Keratinocyte (primary cell): ENCODE measurements at regions not wholly inside any gene's neighbourhood (a gene's known extent, or its start where the extent isn't known, plus 50 kb on each side); places are given as distances from the start of the nearest gene placed in this dataset.

ENCODE experiments used
- DNase-seq: peaks from one replicate; pipeline ENCODE4 v3.0.0-alpha.2; 2011; ENCODE audit warnings: low read depth, missing footprints, low spot score
- FAIRE-seq: peaks from 2 replicates; lab custom pipeline; 2011; peaks lifted over from hg19 to GRCh38; lab: Jason Lieb, UNC
- H2AFZ ChIP-seq: 2 replicates; pipeline ENCODE4 v1.6.0; 2012; ENCODE audit warnings: low read length, control low read depth, inconsistent platforms; ENCODE audit not compliant: control insufficient read depth
- H3K27ac ChIP-seq: 2 replicates; pipeline ENCODE4 v1.5.1; 2011; ENCODE audit warnings: low read length; ENCODE audit not compliant: control insufficient read depth, insufficient read depth
- H3K27me3 ChIP-seq: 3 replicates; pipeline ENCODE4 v1.6.0; 2011; ENCODE audit warnings: low read length; ENCODE audit not compliant: control insufficient read depth, insufficient read depth; ENCODE audit errors: extremely low read depth
- H3K36me3 ChIP-seq, 2 experiments: 2 replicates in 1 of 2; 3 replicates in 1 of 2; pipeline ENCODE4 v1.5.1; 2011; ENCODE audit warnings: low read length in 2 of 2, mild to moderate bottlenecking in 1 of 2; ENCODE audit not compliant: control insufficient read depth in 2 of 2, insufficient read depth in 2 of 2; ENCODE audit errors: extremely low read depth in 1 of 2
- H3K4me1 ChIP-seq: 3 replicates; pipeline ENCODE4 v1.5.1; 2011; ENCODE audit warnings: low read length; ENCODE audit not compliant: control insufficient read depth, insufficient read depth; ENCODE audit errors: extremely low read depth
- H3K4me2 ChIP-seq: 3 replicates; pipeline ENCODE4 v1.6.0; 2011; ENCODE audit warnings: low read depth, low read length; ENCODE audit not compliant: control insufficient read depth, insufficient read depth; ENCODE audit errors: extremely low read depth
- H3K4me3 ChIP-seq, 3 experiments: fragments of 200-600 bp in 1 of 3; sonication (generic) in 1 of 3; 2 replicates in 2 of 3; 3 replicates in 1 of 3; pipeline ENCODE4 v1.5.1; 2011 to 2016; ENCODE audit warnings: low read length in 3 of 3, mild to moderate bottlenecking in 3 of 3, control low read depth in 2 of 3, inconsistent platforms in 1 of 3, low read depth in 1 of 3, mixed read lengths in 1 of 3, mixed run types in 1 of 3, moderate library complexity in 1 of 3; ENCODE audit not compliant: control insufficient read depth in 2 of 3, insufficient read depth in 2 of 3; ENCODE audit errors: extremely low read depth in 1 of 3
- H3K79me2 ChIP-seq: 2 replicates; pipeline ENCODE4 v1.6.0; 2012; ENCODE audit warnings: low read length; ENCODE audit not compliant: control insufficient read depth, insufficient read depth
- H3K9ac ChIP-seq: 3 replicates; pipeline ENCODE4 v1.6.0; 2011; ENCODE audit warnings: low read length; ENCODE audit not compliant: control insufficient read depth, insufficient read depth; ENCODE audit errors: extremely low read depth
- H3K9me1 ChIP-seq: 3 replicates; pipeline ENCODE4 v1.6.0; 2011; ENCODE audit warnings: low read length; ENCODE audit not compliant: control insufficient read depth, insufficient read depth; ENCODE audit errors: extremely low read depth
- H3K9me3 ChIP-seq: 2 replicates; pipeline ENCODE4 v1.5.1; 2012; ENCODE audit warnings: low read depth, low read length; ENCODE audit not compliant: control insufficient read depth
- H4K20me1 ChIP-seq: 3 replicates; pipeline ENCODE4 v1.6.0; 2011; ENCODE audit warnings: low read length; ENCODE audit not compliant: control insufficient read depth, insufficient read depth; ENCODE audit errors: extremely low read depth
- EZH2 ChIP-seq: IDR thresholded peaks from one replicate; pipeline ENCODE4 v1.6.1; 2012; ENCODE audit warnings: inconsistent platforms, mild to moderate bottlenecking, low read length, moderate library complexity
- dilution Hi-C: fragments of 300-500 bp; cut with MboI; formaldehyde crosslinking; loops from one replicate; pipeline ENCODE4 v1.7.0; 2020; ENCODE audit warnings: low sequenced_read_pairs; ENCODE audit not compliant: extremely low pct_ligation_motif_present
- TF ChIP-seq, protein P1 (sequence below), 3 experiments: IDR thresholded peaks in 1 of 3; conservative IDR thresholded peaks in 1 of 3; optimal IDR thresholded peaks in 1 of 3; 2 replicates in 2 of 3; 3 replicates in 1 of 3; pipeline versions ENCODE3 to v1.5.1; 2011; ENCODE audit warnings: low read length in 3 of 3, mild to moderate bottlenecking in 3 of 3, moderate library complexity in 2 of 3, control low read depth in 1 of 3, inconsistent platforms in 1 of 3; ENCODE audit not compliant: insufficient read depth in 2 of 3; ENCODE audit errors: extremely low read depth in 1 of 3

DNA sequence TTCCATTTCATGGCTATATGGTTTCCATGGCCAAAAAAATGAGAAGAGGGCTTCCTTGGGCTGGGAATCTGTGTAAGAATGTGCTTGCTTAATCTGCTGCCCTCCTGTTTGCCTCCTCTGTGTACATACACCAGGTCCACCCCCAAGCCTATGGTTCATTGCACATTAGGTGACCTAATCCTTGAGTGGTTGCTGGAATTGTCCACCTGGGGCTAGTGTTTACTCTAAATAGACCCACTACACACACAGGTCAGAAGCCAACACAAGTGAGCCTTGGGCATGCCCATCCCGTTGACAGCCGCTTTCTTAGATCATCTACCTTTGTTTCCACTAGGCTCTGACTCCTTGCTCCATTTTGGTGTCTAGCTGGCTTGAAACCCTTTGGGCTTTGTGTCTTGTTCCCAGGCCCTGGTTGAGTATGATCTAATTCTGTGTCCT lies 59.2 kb upstream of the ATL2 start:
- Histone ChIP-seq H3K4me2 (peak overlapping the region; percentile 43), H3K9me1 (no peaks in the 10 kb centered on the region), H3K9me3 (peaks cover 2% of the 10 kb centered on the region), H3K36me3 (no peaks in the 10 kb centered on the region), H3K4me1 (peaks cover 58% of the 10 kb centered on the region), H3K9ac (peak overlapping the region; percentile 6), H4K20me1 (no peaks in the 10 kb centered on the region), H3K27me3 (no peaks in the 10 kb centered on the region), H3K4me3 (no peak overlapping the region), H3K79me2 (no peaks in the 10 kb centered on the region), H3K27ac (peak overlapping the region; percentile 36), H2AFZ (no peak overlapping the region)
- dilution Hi-C loops = no loop called here
- DNase-seq (no peak), FAIRE-seq (no peak)
- no peak for TF ChIP-seq EZH2
- TF ChIP-seq, protein P1, sequence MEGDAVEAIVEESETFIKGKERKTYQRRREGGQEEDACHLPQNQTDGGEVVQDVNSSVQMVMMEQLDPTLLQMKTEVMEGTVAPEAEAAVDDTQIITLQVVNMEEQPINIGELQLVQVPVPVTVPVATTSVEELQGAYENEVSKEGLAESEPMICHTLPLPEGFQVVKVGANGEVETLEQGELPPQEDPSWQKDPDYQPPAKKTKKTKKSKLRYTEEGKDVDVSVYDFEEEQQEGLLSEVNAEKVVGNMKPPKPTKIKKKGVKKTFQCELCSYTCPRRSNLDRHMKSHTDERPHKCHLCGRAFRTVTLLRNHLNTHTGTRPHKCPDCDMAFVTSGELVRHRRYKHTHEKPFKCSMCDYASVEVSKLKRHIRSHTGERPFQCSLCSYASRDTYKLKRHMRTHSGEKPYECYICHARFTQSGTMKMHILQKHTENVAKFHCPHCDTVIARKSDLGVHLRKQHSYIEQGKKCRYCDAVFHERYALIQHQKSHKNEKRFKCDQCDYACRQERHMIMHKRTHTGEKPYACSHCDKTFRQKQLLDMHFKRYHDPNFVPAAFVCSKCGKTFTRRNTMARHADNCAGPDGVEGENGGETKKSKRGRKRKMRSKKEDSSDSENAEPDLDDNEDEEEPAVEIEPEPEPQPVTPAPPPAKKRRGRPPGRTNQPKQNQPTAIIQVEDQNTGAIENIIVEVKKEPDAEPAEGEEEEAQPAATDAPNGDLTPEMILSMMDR (optimal IDR thresholded peaks at IDR 0.05 in 1 of 3, IDR thresholded peaks at IDR 0.05 in 1 of 3, conservative IDR thresholded peaks at IDR 0.05 in 1 of 3; ENCODE audit: extremely low read depth in 1 of 3, insufficient read depth in 2 of 3, low read length in 3 of 3) = no peak

DNA sequence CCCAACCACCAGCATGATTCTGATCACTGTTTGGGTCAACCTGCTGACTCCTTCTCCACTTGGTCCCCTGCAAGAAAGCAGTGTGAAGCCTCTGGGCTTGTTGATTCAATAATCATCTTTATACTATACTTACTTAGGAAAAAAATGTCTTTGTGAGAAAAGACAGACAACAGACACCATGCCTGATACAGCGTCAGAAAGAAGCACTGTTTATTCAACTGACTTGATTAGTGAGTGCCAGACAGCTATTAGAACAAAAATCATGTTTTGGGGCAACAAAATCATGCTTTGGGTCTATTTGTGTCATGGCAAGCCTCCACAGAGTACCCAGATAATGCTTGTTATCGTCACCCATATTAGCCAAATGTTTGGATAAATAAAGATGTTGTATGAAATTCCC lies 58.7 kb upstream of the ATL2 start:
- Histone ChIP-seq H2AFZ (no peak overlapping the region), H3K36me3 (no peaks in the 10 kb centered on the region), H3K9ac (no peak overlapping the region), H4K20me1 (no peaks in the 10 kb centered on the region), H3K9me3 (peaks cover 2% of the 10 kb centered on the region), H3K4me2 (peak overlapping the region; percentile 23), H3K4me3 (no peak overlapping the region), H3K79me2 (no peaks in the 10 kb centered on the region), H3K4me1 (peaks cover 53% of the 10 kb centered on the region), H3K27ac (no peak overlapping the region), H3K9me1 (no peaks in the 10 kb centered on the region), H3K27me3 (no peaks in the 10 kb centered on the region)
- TF ChIP-seq, protein P1 (optimal IDR thresholded peaks at IDR 0.05 in 1 of 3, IDR thresholded peaks at IDR 0.05 in 1 of 3, conservative IDR thresholded peaks at IDR 0.05 in 1 of 3; ENCODE audit: extremely low read depth in 1 of 3, insufficient read depth in 2 of 3, low read length in 3 of 3) = no peak
- no peak for TF ChIP-seq EZH2
- dilution Hi-C loops = no loop called here
- DNase-seq = no peak
- no peak for FAIRE-seq
